Upper lobe of left lung (tissue), 4 donors: ENCODE measurements at regions not wholly inside any gene's neighbourhood (a gene's known extent, or its start where the extent isn't known, plus 50 kb on each side); places are given as distances from the start of the nearest gene placed in this dataset.

Experiments used
- CTCF ChIP-seq, 6 experiments: fragments of 450-650 bp in 4 of 6; fragments of 200-600 bp in 2 of 6; sonication (generic) in 2 of 6; IDR thresholded peaks; one replicate each; pipeline ENCODE4 v1.5.1; 2016 to 2019; ENCODE audit warnings: antibody characterized with exemption in 6 of 6
- POLR2A ChIP-seq, 4 donors: fragments of 450-650 bp; IDR thresholded peaks; one replicate each; pipeline ENCODE4 v1.5.1; 2016 to 2017; ENCODE audit warnings: antibody characterized with exemption in 4 of 4, mild to moderate bottlenecking in 2 of 4

- no peak for TF ChIP-seq POLR2A (IDR thresholded peaks at IDR 0.05)
- TF ChIP-seq CTCF (IDR thresholded peaks at IDR 0.05), result no peak
Measured at GRCh38 chr15:26157081-26157480, 294.0 kb upstream of the ATP10A start.
